LHCN-M2 (cell line): ENCODE measurements at regions not wholly inside any gene's neighbourhood (a gene's known extent, or its start where the extent isn't known, plus 50 kb on each side); places are given as distances from the start of the nearest gene placed in this dataset.
"Not testable (repeated sequence)": the region's sequence is repeated elsewhere in the genome, so short reads cannot be mapped to it uniquely, and the experiment has no call there.

Experiments used
- DNase-seq: peaks from one replicate; pipeline ENCODE4 v3.0.0-alpha.2; 2012; ENCODE audit warnings: low read depth

DNA sequence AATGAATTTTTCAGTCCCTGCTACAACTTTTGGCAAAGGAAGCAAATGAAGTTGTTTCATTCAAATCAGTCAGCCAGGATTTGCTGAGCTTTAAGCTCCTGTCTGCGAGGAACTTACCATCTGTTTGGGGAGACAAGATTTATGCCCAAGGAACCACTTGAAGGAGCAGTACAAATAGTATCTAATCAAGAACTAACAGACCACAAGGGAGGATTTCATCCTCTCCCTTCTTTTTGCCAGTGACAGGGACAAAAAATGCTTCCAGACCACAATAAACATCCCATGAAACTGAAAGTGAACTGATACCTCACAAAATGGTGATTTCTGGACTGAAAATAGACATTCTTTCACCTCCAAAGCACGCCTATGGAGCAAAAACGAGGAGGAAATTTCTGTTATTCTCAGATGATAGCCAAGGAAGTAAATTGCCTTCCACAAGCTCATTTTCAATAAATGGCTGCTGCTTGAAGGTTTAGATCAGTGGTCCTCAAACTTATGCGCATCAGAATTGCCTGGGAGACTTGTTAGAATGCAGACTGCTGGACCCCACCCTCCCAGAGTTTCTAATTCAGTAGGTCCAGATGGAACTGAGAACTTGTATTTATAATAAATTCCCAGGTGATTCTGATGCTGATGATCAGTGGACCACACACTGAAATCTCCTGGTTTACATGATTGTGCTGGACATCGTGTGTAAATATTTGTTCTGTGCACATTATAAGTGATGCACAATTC lies 202.4 kb upstream of the GADL1 start:
- DNase-seq: peak; percentile 19

DNA sequence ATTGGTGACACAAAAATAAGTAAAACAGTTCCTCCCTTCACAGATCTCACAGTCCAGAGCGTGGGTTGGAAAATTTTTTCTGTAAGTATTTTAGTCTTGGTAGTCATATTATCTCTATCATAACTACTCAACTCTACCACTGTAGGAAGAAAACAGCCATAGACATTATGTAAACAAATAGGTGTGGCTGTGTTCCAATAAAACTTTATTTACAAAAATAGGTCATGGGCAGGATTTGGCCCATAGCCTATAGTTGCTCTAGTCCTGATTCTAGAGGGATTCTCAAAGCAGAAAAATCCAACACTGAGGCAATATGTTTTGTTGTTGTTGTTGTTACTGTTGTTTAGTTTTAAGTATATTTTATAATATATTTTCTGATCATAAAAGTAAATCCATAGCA lies 206.1 kb upstream of the GADL1 start:
- DNase-seq: no peak

DNA sequence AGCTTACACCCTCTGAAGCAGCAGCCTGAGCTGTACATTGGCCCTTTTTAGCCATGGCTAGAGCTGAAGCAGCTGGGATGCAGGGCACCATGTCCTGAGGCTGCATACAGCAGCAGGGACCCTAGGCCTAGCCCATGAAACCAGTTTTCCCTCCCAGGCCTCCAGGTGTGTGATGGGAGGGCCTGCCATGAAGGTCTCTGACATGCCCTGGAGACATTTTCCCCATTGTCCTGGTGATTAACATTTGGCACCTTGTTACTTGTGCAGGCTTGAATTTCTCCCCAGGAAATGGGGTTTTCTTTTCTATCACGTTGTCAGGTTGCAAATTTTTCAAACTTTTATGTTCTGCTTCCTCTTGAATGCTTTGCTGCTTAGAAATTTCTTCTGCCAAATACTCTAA lies 206.8 kb upstream of the GADL1 start:
- not testable (repeated sequence) for DNase-seq

DNA sequence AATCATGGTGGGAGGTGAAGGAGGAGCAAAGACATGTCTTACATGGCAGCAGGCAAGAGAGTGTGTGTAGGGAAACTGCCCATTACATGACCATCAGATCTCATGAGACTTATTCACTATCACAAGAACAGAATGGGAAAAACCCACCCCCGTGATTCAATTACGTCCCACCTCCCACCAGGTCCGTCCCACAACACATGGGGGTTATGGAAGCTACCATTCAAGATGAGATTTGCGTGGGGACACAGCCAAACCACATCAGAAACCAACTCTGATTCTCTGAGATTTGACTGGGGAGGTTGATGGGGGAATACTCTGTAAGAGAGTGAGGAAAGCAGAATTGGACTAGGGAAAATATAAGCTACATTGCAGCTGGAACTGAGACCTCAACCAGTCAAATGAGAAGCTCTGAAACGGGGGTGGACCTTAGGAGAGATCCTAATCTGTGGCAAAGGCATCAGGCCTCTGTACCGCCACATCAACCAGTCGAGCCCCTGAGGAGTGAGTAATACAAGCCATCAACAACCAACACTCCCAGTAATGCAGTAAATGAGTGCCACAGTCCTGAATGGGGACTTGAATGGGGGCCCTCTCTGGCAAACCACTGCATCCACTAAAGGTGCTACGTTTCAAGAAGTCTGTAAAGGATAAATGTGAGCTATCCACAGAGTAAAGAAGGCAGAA lies 207.9 kb upstream of the GADL1 start:
- no peak for DNase-seq

DNA sequence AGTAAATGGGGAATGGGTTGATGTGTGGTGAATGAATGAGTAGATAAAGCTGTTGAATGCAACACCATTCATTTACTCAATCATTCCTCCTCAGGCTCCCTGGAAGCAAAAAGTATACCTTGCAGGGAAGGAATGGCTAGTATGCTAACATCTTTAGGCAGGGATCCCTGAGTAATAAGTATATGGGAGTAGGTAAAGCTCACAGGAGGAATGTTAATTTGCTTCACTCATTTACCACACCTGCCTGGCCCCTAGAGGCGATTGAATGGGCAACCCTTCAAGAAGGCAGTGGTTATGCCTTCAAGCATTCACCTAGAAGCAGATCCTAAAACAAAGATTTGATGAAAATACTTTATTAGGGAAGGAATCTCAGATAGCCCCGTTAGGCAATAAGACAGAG lies 208.7 kb upstream of the GADL1 start:
- no peak for DNase-seq

DNA sequence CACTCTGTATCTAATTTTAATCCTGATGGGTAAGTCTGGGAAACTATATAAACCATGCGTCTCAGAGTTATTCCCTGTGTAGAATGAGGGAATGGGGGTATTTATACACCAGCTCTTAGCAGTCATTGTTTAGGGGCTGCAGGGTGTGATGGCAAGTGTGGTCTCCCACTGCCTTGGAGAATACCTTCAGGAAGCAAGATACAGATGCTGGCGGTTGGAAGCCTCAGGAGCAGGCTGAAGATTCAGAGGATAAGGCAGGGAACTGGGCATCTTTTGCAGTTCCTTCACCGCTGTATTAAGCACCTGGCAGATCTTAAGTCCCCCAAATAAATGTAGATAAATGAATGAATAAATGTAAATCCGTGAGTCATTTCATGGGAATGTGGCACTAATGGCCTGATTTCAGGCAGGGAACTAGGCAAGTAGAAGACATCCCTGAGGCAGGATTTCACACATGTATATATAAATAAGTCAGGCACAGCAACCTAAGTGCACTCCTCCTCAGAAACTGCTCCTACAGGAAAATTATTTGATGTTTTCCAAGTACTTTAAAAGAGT lies 209.2 kb upstream of the GADL1 start:
- DNase-seq: no peak

DNA sequence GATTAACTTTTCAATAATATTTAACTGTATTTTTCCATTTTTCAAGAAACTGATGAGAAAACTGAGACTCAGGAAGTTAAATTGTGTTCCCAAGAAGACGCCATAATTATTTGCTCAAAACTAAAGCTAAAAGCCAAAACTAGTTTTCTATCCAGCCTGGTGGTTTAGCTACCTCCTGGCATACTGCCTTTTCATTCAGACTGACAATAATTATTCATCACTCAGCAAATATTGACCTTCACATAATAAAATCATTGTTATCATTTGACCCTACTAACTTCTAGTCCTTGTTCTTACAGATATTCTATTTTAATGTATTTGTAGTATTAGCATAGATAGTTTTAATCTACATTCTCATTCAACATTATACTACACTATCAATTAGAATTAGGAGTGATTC lies 210.6 kb upstream of the GADL1 start:
- peak; percentile 15 for DNase-seq

DNA sequence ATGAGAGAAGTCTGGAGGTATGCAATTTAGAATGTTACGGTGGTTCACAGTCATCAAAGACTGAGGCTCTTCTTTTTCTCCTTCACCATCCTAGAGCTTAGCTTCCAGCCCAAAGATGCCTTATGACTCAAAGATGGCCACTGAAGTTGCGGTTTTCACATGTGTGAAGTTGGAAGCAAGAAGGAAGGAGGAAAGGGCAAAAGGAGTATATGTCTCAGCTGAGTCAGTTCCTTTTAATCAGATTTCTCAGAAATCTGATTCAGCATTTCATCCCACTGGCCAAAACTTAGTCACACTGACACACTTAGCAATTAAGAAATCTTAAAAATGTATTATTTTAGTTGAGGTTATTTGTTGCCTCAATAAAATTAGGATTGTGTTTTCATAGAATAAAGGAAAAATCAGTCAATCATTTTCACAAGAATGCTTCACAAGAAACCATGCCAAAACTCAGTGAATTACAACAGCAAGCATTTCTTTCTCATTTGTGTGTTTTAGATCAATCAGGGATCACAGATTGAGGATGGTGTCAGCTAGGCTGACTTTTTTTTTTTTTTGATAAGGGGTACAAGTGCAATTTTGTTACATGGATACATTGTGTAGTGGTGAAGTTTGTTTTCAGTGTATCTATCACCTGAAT lies 211.1 kb upstream of the GADL1 start:
- peak; percentile 95 for DNase-seq

DNA sequence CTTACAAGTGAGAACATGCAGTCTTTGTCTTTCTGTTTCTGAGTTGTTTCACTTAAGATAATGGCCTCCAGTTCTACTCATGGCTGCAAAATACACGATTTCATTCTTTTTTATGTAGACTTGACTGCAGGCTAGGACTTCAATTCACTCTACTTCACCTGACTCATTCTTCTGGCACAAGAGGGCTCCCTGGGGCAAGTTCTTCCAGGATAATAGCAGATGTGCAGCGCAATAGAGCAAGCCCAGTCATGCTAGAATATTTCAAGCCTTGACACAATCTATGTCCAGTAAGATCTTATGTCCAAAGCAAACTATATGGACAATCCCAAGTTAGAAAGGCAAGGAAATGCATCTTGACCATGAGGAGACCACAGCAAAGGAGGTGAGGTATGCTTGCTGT lies 211.7 kb upstream of the GADL1 start:
- peak; percentile 87 for DNase-seq

DNA sequence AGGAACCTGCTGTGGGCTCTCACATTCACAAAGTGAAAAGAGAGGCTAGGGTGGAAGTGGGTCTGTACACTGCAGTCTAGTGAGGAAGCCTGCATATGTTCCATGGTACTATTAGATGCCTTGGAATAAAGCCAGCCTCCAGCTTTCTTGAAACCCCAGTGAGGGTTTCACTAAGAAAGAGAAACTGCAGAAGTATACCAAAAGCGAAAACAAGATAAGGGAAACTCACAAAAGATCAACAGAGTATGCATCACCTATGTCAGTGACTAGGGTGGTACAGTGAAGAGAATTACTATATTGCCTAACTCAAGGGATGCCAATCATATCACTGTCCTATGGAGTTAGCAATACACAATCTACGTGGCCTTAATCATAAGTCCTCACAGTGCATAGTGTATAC lies 212.5 kb upstream of the GADL1 start:
- no peak for DNase-seq

DNA sequence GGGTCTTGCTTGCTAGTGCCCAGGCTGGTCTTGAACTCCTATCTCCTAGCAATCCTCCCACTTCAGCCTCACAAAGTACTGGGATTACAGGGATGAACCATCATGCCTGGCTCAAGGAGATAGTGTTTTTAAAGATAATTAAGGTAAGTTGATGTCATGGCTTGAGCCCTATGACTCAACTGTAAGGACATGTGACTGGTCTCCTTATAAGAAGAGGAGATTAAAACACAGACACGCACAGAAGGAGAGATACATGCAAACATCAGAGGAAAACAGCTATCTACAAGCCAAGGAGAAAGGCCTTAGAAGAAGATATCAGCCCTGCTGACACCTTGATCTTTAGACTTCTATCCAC lies 220.4 kb upstream of the GADL1 start:
- no peak for DNase-seq

DNA sequence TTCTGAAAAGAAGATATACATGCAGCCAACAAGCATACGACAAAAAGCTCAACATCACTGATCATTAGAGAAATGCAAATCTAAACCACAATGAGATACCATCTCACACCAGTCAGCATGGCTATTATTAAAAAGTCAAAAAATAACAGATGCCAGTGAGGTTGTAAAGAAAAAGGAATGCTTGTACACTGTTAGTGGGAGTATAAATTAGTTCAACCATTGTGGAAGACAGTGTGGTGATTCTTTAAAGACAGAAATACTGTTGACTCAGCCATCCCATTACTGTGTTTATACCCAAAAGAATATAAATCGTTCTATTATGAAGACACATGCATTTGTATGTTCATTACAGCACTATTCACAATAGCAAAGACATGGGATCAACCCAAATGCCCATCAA lies 221.1 kb upstream of the GADL1 start:
- not testable (repeated sequence) for DNase-seq

DNA sequence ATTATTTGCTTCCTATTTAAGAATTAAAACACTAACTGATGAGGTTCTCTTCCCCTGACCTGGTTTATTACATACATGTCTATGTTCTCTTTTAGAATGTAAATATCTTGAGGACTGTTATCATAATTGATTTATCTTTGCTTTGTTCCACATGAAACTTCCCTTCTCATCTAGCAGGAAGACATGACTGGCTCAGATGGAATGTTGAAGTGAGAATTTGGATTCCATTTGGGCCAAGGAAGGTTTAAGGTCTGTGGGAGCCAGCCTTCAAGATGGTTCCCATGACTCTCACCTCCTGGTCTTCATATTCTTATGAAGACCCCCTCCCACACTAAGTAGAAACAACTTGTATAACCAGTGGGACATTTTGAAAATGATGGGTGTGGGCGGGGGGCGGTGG lies 222.2 kb upstream of the GADL1 start:
- no peak for DNase-seq

DNA sequence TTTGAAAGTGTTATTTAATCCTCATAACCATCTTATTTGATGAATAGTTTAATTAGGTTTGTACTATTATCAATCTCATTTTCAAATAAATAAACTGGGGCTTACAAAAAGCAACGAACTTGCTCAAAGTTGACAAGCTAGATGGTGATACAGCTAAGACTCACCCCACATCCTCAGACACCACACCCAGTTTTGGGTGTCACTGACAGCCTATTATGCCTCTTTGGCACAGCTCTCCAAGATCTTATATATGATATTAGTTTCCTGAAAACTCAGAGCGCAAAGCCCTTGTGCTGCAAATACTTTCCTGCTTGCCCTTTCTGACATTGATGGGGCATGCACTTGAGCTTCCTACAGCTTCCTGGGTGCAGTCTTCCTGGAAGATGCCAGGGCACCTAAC lies 223.4 kb upstream of the GADL1 start:
- DNase-seq: no peak

DNA sequence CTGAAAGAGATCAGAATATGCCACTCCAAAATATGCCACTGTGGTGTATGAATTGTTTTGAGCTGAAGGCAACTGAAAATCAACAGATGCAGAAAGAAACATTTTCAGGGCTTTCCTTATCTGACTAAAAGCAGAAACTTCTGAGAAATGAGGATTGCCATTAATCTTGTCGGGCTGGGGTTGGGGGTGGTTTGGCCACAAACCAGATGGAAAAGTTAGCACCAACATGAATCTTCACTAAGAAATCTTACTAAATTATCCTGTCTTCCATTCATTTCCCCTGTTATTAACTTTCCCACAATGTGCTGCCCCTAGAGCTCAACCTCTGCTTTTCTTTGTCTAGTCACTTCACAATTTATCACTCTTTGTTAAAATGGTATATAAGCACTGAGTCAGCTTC lies 229.9 kb upstream of the GADL1 start:
- DNase-seq: no peak

DNA sequence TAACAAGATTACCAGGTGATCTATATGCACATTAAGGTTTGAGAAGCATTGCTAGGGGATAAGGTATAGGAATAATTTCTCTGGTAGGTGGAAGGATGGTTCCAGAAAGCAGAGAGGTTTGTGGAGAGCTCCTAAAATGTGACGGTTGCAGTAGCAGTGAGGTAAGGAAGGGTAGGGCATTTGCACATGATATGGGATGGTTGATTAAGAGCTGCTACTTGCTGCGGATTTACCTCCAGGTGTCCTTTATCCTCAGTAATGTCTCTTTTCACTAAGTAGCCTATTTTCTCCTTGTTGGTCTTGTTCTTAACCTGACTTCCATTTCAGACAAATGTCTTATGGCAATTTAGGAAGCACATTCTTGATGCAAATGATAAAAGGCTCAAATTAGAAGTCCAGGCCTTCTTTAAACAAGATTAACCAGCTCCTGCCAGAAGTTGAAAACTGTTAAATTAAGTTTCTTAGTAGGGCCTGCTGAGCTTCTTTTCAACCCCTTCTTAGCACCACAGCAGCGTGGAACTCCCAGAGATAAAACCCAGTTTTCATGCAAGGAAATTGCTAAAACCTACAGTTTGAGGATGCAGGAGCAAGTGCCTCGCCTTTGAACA lies 231.1 kb upstream of the GADL1 start:
- DNase-seq: no peak

DNA sequence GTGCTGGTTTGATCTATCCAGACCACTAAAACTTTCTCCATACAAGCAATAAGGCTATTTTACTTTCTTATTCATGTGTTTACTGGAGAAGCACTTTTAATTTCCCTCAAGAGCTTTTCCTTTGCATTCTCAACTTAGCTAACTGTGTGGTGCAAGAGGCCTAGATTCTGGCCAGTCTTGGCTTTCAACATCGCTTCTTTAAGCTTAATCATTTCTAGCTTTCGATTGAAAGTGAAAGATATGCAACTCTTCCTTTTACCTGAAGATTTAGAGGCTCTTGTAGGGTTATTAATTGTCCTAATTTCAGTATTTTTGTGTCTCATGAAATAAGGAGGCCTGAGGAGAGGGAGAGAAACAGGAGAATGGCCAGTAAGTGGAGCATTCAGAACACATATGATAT lies 234.8 kb upstream of the GADL1 start:
- DNase-seq: no peak

DNA sequence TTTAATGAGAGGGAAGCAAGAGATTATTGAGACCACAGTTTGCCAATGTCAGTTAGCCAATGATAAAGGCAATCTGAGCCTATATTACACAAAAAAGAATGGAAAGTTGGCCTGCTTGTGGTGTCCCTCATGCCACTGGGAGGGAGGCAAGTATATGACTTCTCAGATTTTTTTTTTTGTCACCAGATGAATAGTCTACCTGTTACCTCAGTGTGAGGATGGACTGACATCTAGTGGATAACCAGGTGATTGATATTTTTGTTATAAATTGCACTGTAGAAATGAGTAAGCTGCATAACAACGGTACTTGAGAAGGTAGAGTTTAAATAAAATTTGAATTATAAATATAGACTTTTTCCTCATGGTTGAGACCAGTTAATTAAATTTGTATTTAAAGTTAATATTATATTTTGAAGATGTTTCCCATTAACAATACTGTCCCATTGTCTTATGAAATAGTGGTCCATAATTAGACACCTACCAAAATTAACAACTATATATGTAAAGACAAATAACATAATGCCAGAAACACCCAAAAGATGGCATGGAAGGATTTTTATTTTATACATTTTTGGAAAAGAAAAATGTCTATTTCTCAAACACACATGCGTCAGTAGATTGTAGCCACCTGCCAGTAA lies 237.8 kb upstream of the GADL1 start:
- DNase-seq: peak; percentile 61

DNA sequence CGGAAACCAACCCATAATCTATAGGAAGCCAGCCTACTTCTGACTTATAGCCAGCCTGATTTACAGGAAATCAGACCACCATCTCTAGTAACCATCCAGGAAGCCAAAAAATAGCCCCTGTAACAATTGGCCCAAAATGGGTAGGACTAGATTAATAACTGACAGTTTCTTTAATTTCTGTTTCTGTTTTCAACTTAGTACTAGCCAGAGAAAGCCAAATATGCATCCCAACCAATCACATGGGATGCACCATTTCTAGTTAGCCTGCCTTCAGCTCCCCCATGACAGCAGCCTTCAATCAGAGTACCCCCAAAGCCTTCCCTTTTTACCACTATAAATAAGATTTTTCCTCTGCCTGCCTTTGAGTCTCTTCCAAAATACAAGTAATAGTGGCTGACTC lies 239.1 kb upstream of the GADL1 start:
- no peak for DNase-seq

DNA sequence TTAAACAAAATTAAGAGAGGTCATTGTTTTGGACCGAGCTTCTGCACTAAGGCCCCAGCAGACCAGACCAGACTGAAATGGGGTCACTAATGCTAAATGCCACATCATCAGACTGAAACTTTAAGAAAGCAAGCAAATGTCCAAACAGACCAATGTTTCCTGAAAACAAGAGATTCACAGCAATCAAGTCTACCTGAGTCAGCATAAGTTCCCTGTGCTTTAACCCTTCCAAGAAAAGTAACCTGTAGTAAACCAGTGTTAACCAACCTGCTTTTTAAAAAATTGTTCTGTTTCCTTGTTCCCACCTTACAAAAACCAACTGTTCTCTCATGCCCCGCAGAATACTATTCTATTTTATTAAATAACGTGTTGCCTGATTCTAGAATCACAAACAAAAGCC lies 241.1 kb upstream of the GADL1 start:
- no peak for DNase-seq

DNA sequence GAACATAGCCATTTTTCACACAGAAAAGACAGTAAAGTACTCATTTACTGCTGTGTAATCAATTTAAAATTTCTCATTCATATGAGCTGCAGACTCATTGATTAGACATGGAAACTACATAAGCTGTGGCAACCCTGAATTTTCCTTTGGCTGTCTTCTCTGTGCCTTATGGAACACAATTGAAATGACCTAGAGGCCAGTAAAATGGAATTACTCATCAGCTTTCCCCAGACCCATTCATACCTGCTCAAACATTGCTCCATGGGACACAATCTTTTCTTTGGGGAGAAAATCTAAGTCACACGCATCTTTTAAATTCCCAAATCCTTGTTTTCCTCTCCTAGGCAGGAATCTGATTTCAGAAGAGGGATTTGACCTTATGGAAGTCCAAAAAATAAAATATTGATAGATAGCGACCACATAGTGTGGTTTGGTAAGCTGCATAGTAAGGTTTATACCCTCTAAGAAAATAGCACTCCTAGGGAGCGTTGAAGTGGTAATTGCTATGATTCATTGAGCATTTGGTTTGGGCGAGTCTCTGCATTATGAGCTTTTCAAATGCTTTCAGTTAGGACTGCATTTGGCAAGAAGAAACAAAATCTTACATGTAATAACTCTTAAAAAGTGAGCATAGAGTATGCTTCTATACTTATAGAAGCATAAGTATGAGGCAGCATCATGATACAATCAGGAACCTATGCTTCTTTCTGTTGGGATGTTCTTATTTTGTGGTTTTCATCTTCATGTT lies 243.4 kb upstream of the GADL1 start:
- no peak for DNase-seq
